Keratinocyte (primary cell): ENCODE measurements at regions not wholly inside any gene's neighbourhood (a gene's known extent, or its start where the extent isn't known, plus 50 kb on each side); places are given as distances from the start of the nearest gene placed in this dataset.
"Not testable (repeated sequence)": the region's sequence is repeated elsewhere in the genome, so short reads cannot be mapped to it uniquely, and the experiment has no call there.

ENCODE experiments used
- EZH2 ChIP-seq: IDR thresholded peaks from one replicate; pipeline ENCODE4 v1.6.1; 2012; ENCODE audit warnings: inconsistent platforms, mild to moderate bottlenecking, low read length, moderate library complexity
- TF ChIP-seq, protein P1 (sequence below), 3 experiments: IDR thresholded peaks in 1 of 3; conservative IDR thresholded peaks in 1 of 3; optimal IDR thresholded peaks in 1 of 3; 2 replicates in 2 of 3; 3 replicates in 1 of 3; pipeline versions ENCODE3 to v1.5.1; 2011; ENCODE audit warnings: low read length in 3 of 3, mild to moderate bottlenecking in 3 of 3, moderate library complexity in 2 of 3, control low read depth in 1 of 3, inconsistent platforms in 1 of 3; ENCODE audit not compliant: insufficient read depth in 2 of 3; ENCODE audit errors: extremely low read depth in 1 of 3

DNA sequence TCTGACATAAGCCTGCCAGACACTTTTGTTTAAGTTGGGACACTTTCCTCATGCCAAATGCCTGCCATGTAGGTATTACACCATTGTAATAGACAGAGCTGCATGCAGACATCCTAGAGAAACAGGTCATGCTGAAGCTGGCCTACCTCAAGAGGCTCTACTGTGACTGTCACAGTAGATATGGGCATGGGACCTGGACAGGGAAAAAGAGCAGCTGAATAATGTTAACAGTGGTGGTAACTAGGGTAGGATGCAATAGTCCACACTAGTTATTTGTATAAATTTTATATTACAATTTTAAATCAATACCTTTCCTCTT lies 273.2 kb downstream of the CNTNAP3 start:
- TF ChIP-seq, protein P1, sequence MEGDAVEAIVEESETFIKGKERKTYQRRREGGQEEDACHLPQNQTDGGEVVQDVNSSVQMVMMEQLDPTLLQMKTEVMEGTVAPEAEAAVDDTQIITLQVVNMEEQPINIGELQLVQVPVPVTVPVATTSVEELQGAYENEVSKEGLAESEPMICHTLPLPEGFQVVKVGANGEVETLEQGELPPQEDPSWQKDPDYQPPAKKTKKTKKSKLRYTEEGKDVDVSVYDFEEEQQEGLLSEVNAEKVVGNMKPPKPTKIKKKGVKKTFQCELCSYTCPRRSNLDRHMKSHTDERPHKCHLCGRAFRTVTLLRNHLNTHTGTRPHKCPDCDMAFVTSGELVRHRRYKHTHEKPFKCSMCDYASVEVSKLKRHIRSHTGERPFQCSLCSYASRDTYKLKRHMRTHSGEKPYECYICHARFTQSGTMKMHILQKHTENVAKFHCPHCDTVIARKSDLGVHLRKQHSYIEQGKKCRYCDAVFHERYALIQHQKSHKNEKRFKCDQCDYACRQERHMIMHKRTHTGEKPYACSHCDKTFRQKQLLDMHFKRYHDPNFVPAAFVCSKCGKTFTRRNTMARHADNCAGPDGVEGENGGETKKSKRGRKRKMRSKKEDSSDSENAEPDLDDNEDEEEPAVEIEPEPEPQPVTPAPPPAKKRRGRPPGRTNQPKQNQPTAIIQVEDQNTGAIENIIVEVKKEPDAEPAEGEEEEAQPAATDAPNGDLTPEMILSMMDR (optimal IDR thresholded peaks at IDR 0.05 in 1 of 3, IDR thresholded peaks at IDR 0.05 in 1 of 3, conservative IDR thresholded peaks at IDR 0.05 in 1 of 3; ENCODE audit: extremely low read depth in 1 of 3, insufficient read depth in 2 of 3, low read length in 3 of 3), result not testable (repeated sequence)
- not testable (repeated sequence) for TF ChIP-seq EZH2
